Colonic mucosa (tissue), 4 donors: ENCODE measurements at regions not wholly inside any gene's neighbourhood (a gene's known extent, or its start where the extent isn't known, plus 50 kb on each side); places are given as distances from the start of the nearest gene placed in this dataset.

Source experiments
- DNase-seq: peaks from one replicate; pipeline ENCODE4 v3.0.0-alpha.2; 2020
- H3K27ac ChIP-seq: fragments of 200-600 bp; one replicate; pipeline ENCODE4 v1.8.0; 2021
- H3K27me3 ChIP-seq: fragments of 200-600 bp; one replicate; pipeline ENCODE4 v1.8.0; 2021
- H3K36me3 ChIP-seq: fragments of 200-600 bp; one replicate; pipeline ENCODE4 v1.8.0; 2021
- H3K4me1 ChIP-seq: fragments of 200-600 bp; one replicate; pipeline ENCODE4 v1.8.0; 2021; ENCODE audit warnings: mild to moderate bottlenecking
- H3K4me3 ChIP-seq: fragments of 200-600 bp; one replicate; pipeline ENCODE4 v1.8.0; 2021
- H3K9ac ChIP-seq, 2 donors: one replicate each; pipeline ENCODE4 v1.7.0; 2013; ENCODE audit warnings: control low read depth in 2 of 2, low read depth in 2 of 2, low read length in 2 of 2
- H3K9me3 ChIP-seq: fragments of 200-600 bp; one replicate; pipeline ENCODE4 v1.8.0; 2021
- CTCF ChIP-seq: fragments of 200-600 bp; IDR thresholded peaks from one replicate; pipeline ENCODE4 v1.8.0; 2022; ENCODE audit warnings: antibody characterized with exemption, mild to moderate bottlenecking
- intact Hi-C: fragments of 100-400 bp; cut with DNase I; formaldehyde crosslinking; loops from one replicate; pipeline ENCODE4 v1.14.1; 2022
- donor health status: healthy.
- donor health status: DM: no; HTN: no; CAD: no.
- donor health status: DM: no; HTN: no; CAD: no.

DNA sequence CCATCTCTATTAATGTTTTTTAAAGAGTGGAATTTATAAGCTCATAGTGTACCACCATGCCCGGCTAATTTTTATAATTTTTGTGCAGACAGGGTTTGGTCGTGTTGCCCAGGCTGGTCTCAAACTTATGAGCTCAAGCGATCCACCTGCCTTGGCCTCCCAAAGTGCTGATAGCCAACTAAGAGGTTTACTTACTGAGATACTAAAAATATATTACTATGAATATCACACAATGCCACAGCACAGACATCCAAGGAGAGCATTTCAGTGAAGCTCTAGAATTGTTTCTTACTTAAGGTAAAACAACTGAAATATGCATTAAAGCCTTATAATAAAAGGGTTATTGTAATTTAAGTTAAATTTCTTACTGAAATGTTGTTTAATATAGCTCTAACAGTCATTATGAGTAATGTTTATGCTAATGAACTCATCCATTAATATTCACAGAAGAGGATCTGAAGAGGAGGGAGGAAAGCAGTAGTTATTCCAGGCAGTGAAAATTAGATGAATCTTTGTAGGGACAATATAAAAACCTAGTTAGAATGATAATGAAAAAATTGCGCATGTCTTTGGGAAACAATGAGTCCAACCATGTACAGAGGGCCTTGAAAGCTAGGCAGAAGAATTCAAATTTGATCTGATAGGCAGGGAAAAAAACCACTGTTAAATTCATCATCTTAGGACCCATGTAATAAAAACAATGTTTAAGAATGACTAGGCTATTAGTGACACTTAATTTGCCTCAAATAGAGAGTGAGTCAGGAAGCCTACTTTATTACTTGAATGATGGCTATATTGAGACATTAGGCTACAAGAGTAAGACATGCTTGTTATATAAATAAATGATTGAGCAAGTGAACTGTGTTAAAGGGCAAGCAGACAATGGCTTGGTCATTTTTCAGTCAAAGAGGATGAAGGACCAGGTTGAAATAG, 99.2 kb downstream of the SLC41A2 start:
- Histone ChIP-seq H3K27ac (no peak overlapping the region), H3K9me3 (no peaks in the 10 kb centered on the region), H3K4me3 (no peak overlapping the region), H3K36me3 (no peaks in the 10 kb centered on the region), H3K27me3 (no peaks in the 10 kb centered on the region), H3K9ac (no peak overlapping the region), H3K4me1 (no peaks in the 10 kb centered on the region)
- intact Hi-C loops: no loop called here
- DNase-seq: no peak
- no peak for TF ChIP-seq CTCF

GRCh38 chr12:104856531-104856930, 101.6 kb downstream of the SLC41A2 start:
- no peak for TF ChIP-seq CTCF
- no peak for DNase-seq
- no peaks in the 10 kb centered on the region for H3K9me3 ChIP-seq
- intact Hi-C loops: no loop called here
- H3K36me3 ChIP-seq: no peaks in the 10 kb centered on the region
- no peak overlapping the region for H3K9ac ChIP-seq
- no peaks in the 10 kb centered on the region for H3K4me1 ChIP-seq
- H3K4me3 ChIP-seq: no peak overlapping the region
- no peak overlapping the region for H3K27ac ChIP-seq
- no peaks in the 10 kb centered on the region for H3K27me3 ChIP-seq

GRCh38 chr12:104855599-104855998, 102.5 kb downstream of the SLC41A2 start:
- intact Hi-C loops: no loop called here
- Histone ChIP-seq H3K27ac (no peak overlapping the region), H3K4me3 (no peak overlapping the region), H3K9ac (no peak overlapping the region), H3K36me3 (no peaks in the 10 kb centered on the region), H3K9me3 (no peaks in the 10 kb centered on the region), H3K27me3 (no peaks in the 10 kb centered on the region), H3K4me1 (no peaks in the 10 kb centered on the region)
- TF ChIP-seq CTCF: no peak
- DNase-seq: no peak

- intact Hi-C loops: no loop called here
- Histone ChIP-seq H3K27me3 (no peaks in the 10 kb centered on the region), H3K36me3 (no peaks in the 10 kb centered on the region), H3K27ac (no peak overlapping the region), H3K9me3 (no peaks in the 10 kb centered on the region), H3K4me3 (no peak overlapping the region), H3K9ac (no peak overlapping the region), H3K4me1 (no peaks in the 10 kb centered on the region)
- DNase-seq: no peak
- no peak for TF ChIP-seq CTCF
Observed at GRCh38 chr12:104852896-104853295, 105.2 kb downstream of the SLC41A2 start.

DNA sequence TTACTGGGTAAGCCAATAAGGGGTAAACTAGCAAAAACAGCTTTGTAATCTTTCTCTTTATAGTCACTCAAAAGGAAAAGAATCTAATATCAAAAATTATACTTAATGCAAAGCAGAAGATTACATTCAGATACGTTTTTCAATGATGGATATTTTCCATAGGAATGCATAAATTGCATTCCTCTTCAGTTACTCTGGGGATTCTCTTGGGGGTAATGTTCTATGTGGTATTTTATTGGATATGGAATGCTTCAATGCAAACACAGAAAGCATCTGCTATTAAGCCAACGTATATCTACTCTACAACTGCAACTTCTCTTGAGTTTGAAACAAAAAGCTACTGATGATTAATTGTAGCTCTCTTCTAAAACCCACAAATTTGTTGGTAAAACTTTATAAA, 106.0 kb downstream of the SLC41A2 start:
- intact Hi-C loops: no loop called here
- H3K9me3 ChIP-seq: no peaks in the 10 kb centered on the region
- no peak overlapping the region for H3K27ac ChIP-seq
- H3K27me3 ChIP-seq: no peaks in the 10 kb centered on the region
- no peak overlapping the region for H3K9ac ChIP-seq
- TF ChIP-seq CTCF: no peak
- H3K36me3 ChIP-seq: no peaks in the 10 kb centered on the region
- DNase-seq: no peak
- no peak overlapping the region for H3K4me3 ChIP-seq
- H3K4me1 ChIP-seq: no peaks in the 10 kb centered on the region
